HG03045 (cell line): ENCODE measurements at regions not wholly inside any gene's neighbourhood (a gene's known extent, or its start where the extent isn't known, plus 50 kb on each side); places are given as distances from the start of the nearest gene placed in this dataset.

Source experiments
- ATAC-seq: cut with Tn5 transposase; IDR thresholded peaks from one replicate; pipeline ENCODE4 v1.9.1; 2021; ENCODE audit warnings: mild to moderate bottlenecking, moderate library complexity; ENCODE audit not compliant: unreplicated experiment

DNA sequence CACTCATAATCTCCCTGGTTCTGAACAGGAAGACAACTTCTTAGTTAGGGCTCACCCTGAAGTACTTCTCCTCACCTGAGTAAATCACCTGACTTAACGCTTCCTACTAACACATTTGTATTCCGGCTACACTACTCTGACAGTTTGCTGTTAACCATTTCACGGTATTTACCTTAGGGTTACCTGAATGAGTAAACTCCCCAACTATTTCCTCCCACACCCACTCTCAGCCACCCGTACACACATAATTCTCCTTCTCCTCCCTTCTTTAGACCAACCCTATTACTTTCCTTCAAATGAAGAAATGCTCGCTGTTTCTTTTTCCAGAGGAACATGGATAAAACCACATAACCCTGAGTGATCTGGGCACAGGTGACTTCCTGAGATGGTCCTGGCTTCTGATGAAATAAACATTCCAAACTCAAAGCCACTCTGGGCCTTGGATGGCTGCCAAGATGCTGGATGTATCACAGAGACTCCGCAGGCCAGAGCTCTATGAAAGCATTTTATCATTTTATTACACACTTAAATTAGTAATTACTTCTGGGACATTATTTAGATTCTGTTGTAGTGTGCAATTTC lies 183.6 kb upstream of the ATP11B start:
- ATAC-seq = no peak

DNA sequence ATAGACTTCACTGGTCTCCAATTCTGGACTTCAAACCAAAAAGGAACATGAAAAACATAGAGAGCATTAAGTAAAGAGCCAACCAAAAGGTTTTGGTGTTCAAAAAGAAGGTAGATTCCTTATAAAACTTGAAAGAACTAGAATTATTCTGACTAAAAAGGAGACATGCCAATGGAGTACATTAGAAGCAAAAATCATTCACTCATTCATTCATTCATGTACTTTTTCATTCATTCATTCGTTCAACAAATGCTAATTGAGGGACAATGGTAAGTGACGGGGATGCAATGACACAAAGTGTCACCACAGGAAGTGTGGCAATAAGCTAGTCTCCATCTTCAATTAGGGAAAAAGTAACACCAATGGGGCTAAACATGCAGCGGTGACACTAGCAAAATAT lies 181.0 kb upstream of the ATP11B start:
- no peak for ATAC-seq

DNA sequence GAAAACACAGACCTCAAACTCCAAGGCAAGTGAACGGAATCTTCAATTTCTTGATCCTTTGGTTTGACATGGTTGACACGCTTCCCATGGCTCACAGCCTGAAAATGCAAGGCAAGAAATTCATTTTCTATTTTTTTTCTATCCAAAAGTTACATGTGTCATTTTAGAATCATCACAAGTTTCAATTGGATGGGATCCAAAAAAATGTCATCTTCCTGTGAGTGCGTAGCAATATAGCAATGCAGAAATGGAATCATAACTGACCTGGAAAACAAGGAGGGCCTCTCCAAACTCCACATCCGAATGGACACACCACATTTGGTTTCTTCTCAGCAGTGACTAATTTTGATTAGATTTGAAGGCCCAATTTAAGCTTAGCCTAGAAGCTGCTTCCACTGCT lies 175.8 kb upstream of the ATP11B start:
- no peak for ATAC-seq

DNA sequence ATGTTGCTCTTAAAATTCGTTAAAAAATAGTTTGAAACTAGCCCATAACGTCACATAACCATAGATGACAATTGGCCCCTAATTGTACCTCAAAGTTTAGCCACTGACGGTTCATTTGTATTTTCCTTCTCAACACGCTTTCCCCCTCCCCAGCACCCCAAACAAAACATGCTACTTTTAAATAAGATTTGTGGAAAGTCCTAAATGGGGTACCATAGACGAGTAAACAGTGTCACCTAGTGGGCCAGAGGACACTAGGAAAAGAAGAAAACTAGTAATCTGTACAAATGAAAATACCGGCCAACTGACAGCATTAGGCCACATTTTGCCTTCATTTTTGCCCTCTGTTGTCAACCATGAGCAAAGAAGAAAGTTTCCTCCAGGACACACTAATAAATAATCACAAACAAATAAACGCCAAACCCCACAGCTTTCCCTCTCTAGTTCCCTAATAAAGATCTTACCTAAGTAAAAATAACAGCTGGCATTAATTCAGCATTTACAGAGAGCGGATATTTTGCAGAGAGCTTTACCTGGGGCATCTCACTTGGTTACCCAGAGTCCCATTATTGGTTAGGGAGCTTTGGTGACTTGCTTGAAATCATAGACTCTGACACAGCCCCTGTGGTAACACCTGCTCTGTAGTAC lies 175.1 kb upstream of the ATP11B start:
- no peak for ATAC-seq

DNA sequence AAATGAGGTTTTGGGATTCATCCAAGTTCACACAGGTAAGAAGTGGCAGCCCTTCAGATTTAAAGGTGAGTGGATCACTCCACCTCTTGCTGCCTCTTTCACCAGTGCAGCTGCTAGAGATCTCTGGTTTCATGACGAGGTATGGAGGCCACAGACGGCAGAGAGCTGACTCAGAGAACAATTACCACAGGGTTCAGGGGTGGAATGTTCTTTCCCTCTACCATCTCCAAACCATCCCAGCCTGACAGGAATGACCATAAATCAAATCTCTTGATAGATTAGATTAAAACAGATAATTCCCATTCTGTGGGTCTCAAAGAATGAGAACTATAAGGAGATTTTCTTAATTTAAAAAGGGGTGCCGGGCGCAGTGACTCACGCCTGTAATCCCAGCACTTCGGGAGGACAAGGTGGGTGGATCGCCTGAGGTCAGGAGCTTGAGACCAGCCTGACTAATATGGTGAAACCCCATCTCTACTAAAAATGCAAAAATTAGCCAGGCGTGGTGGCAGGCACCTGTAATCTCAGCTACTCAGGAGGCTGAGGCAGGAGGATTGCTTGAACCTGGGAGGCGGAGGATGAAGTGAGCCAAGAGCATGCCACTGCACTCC lies 174.2 kb upstream of the ATP11B start:
- no peak for ATAC-seq

DNA sequence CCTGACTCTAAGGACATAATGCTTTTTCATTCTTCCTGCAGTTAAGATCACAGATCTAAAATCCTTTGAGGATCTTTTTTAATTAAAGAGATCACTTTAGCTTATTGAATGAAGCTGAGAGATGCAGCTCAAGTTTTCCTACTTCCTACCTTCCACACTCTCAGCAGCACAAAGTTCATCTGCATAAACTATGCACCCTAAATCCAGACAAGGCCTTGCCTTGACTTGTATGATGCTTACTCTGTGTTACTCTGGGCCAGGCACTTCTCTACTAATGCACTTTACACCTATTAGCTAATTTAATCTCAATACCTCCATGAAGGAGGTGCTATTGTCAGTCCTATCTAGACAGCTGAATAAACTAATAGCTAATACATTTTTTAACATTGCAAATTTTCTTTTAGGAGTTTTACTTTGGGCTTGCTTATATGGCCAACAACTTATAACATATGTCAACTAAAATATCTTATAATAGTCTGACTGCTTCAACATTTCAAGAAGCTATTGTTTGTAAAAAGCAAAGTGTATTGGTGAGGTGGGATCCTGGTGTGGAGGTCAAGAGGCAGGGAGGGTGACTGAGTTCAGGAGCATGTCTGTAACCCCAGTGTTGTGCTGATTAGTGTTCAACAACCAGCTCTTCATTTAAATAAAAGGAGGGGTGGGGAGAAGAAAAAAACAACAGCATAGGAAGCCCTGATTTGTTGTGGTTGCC lies 172.4 kb upstream of the ATP11B start:
- no peak for ATAC-seq

DNA sequence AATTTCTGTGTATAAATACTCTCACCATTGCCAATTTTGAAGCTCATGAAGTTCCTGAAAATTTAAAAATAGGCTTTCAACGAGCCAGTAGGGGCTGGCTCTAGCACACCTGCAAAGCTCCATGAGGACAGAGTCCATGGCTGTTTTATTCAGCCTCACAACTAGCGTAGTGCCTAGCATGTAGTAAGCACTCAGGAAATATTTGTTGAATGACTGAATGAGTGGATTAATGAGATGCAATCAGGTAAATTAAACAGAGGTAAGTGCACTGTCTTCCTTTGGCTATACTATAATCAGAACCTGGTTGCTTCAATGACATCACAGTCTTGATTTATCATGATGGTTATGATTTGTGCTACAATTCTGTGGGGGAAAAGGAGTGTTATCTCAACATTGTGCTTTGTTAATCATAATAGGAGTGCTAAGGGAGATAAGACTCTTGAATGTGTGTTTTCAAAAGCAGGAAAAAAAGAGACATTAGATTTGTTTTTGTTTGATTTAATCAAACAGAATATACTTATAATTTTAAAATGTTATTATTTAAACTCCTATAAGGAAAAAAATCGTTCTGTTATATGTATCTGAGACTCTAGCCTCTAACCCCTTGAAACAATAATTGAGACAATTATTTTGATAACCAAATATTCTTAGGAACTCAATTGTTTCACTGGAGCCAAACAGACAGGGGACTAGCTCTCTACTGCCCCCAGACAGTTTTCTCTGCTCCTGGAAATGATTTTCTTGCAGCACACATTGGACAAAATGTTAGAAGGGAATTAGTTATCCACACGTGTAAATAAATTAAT lies 171.7 kb upstream of the ATP11B start:
- no peak for ATAC-seq

DNA sequence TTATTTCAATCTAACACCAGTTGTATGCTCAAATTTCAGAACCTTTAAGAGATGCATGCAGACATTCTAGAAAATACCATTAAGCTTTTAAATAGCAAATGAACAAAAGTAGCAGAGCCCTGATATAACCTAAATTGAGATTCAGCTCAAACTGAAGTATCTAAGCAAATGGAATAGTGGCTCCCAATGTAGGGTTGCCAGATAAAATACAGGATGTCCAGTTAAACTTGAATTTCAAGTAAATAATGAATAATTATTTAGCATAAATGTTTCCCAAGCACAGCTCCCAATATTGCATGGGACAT lies 171.1 kb upstream of the ATP11B start:
- ATAC-seq = no peak

DNA sequence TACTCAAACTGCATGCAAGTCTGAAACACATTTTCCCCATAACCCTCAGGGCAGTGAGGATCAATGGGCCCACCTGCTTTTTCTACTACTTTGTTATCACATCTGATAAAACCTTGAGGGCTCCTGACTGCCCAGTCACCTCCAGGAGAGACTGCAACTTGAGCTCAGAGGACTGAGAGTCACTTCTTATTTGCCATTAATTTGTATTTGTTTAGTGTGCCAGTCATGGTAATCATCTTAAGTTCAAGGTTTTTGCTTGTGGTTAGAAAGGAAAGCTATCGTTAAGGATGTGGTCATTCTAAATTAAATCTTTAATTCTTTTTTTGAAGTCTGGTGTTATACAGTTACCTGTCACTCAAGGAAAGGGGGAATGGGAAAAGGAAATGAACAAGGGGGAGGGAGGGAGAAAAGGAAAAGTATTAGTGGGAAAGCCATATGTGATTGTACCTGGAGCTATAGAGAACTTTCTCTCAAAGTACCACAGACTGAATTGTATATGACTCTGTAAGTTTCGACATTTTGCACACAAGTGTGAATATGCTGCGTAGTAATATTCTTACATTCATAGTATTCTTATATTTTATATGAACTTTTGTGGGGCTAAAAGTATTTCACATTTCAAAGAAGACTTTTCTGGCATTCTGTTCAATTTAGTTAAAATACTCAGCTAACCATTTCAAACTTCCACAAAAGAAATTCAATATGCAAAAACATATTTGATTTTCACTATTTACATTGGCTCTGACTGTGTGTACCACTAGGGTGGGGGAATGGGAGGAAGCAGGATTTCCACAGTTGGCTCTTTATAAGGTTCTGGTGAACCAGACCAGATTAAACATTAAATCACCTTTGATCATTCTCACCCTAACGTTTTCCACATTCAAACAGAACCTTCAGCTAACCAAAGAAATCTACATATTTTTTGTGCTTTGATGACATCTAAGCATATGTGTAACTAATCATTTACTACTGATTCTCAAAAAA lies 166.5 kb upstream of the ATP11B start:
- no peak for ATAC-seq

DNA sequence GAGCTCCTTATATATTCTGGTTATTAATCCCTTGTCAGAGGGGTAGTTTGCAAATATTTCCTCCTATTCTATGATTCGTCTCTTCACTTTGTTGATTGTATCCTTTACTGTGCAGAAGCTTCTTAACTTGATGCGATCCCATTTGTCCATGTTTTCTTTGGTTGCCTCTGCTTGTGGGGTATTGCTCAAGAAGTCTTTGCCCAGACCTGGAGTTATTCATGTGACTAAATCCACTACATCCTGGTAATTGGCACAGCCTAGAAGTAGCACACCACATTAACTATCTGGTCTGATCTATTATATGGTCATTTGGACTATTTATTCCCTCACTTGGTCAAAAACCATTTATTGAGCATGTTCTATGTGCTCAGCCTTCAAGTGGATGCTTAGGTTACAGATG lies 164.8 kb upstream of the ATP11B start:
- no peak for ATAC-seq

DNA sequence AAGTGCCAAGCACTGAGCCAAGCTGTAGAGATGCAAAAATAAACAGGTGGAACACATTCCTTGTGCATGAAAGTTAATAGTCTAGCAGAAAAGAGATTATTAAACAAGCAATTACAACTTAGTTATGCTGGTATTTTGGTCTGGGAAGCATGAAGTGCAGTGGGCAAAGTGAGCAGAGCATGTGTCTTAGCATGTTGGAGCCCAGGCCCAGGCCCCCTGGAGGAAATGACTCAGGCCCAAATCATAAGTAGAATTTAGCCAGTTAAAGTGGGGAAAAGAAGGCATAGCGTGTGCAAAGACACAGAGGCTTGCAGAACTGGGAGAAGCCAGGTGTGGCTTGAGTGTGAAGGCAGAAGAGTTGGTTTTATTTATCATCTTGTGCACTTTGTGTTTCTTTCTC lies 163.8 kb upstream of the ATP11B start:
- ATAC-seq = no peak

DNA sequence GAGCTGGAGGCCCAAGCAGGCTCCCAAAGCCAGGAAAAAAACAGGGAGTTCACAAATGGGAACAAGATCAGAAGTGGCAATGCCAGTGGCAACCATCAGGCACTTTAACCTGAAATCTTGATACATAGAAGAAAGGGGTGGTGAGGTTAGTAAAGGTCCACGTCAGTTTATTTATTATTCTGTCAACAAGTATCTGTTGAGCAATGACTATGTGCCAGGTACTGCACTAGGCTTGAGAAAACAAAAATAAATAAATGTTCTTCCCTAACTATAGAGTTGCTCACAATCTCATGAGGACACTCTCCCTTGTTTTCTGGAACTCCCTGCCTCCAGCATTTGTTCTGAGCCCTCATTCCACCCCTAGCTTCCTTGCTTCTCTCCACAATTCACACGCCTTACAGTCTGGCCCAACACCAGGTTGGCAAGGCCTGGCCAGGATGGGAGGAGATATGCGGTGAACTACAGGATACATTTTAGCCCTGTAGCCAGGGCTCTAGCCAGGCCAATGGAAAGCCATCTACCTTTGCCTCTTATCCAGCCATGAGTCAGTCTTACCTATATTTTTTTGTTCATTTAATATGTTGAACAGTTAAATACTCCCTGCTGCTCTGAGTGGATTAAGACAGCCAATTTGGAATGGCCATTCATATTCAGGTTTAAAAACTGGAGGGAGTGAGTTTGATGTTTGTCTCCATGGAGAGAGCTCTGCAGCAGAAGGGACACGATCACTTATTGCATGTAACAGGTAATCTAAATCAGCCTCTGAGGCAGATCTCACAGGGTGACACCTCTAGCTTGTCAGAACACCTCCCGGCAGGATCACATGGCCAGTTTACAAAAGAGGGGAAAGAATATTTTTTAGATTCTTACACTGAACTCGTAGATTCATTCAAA lies 161.9 kb upstream of the ATP11B start:
- no peak for ATAC-seq

DNA sequence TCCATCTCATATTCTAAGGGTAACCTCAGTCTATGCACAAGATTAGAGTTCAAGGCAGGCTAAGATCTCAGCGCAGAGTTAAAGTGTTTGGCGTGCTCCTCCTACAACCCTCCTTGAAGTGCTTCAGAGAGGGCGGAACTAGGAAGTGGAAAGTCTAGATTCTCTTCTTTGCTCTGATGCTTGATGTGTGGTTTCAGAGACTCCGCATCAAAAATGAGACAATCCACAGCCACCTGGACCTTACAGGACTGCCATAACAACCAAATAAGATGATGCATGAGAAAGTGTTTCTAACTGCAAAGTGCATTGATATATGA lies 161.3 kb upstream of the ATP11B start:
- ATAC-seq = no peak

DNA sequence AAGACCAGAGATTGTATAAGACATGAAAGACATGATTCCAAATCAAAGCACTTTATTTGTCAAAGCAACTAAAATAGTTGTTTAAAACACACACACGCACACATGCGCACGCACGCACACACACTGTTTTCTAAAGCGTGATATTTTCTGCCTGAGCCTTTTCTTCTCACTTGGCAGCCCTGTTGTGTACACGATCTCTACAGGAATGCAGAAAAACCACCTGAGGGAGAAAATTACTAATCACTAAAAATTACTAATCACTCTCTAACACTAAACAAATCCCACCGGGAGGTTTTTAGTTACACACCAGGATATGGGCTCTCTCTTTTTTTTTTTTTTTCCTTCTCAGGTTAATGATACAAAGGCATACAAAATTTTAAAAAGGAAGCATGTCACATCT lies 160.1 kb upstream of the ATP11B start:
- ATAC-seq = no peak

DNA sequence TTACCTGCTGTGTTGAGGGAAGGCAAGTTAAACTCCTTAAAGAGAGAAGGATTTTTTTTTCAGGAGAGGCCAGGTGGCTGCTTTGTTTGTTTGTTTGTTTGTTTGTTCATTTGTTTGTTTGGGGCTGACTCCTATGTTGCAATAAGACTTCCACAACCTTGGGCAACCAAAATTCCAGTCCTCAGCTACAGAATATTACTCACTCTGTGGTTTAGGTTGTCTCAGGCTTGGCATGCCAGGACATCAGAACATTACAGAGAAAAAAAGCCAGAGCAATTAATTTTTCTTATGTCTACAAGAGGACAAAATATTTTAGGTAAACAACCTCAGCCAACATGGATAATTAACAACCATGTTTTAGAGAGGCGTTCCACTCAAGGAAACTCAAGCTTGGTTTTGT lies 156.7 kb upstream of the ATP11B start:
- no peak for ATAC-seq

DNA sequence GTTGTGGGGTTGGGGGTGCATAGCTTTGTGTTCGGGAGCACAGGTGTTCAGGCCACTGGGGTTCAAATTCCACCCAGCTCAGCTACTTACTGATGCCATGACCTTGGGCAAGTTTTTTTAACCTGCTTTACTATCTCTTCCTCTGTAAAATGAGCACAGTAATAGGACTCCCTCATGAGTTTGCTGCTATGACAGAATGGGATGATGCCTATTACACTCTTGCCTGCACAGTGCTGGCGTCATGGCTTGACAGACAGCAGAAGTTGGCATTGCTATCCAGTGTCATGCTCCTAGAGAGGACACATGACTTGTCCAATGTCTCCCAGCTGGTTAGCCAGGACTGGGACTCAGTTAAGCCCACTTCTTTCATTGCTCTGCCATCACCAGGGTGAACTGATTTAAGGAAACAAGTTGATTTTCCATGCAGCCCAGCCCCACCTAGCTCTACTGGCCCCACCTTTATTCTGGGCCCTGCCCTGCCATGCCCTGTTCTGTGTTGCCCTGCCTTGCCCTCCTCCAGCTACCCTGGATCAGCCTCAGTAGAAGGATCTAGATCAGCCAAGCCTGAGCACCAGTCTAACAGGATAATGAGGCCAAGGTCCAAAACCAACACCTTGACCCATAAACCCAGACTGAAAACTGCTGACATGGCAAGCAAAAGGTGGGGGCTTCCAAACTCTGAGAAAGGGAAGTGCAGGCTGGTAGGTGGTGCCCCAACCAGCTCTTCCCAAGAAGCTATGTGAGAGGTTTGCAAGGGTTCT lies 155.8 kb upstream of the ATP11B start:
- no peak for ATAC-seq

DNA sequence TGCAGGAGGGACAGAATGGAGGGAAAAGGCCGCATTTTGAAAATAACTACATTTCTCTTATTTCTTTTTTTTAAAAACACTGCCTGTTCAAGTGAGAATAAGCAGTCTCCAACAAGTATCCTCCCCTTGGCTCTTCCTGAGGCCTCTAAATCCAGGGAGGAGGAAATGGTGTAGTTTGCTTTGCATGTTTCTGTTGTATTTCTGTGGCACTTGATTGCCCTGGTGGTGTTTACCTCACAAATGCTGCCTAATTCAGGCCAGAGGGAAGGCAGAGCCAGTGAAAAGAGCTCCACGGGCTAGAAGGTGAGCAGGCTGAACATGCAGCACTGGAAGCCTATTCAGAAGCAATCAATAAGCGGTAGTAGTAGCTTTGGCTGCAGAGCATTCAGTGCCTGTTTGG lies 149.3 kb upstream of the ATP11B start:
- no peak for ATAC-seq

DNA sequence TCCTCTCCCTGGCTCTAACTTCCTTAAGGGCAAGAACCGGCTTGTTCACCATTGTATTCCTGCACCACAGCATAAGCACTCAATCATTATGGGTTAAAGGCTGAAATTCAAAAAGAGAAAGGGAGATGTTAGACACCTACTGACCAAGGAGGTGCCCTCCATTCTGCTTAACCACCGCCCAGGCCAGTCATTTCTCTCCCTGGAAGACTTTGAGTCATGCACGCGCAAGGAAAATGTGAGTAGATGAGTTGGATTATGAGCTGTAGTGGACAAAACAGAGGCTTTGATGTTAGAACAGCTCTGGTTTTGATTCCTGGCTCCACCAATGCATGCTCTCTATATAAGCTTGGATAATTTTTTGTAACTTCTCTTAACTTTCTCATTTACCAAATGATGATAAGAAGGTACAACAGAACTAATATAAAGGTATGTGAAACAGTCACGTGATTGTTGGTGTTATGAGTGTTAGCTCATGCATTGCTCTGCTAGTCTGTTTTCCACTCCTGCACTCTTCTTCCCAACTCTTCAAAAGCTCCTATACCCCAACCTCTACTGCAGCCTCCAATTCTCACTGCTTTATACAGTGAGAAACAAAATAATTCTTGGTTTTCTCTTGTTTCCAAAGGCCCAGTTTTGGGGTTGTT lies 148.4 kb upstream of the ATP11B start:
- no peak for ATAC-seq
